ENCODE measurements at regions not wholly inside any gene's neighbourhood (a gene's known extent, or its start where the extent isn't known, plus 50 kb on each side); places are given as distances from the start of the nearest gene placed in this dataset.

DNA sequence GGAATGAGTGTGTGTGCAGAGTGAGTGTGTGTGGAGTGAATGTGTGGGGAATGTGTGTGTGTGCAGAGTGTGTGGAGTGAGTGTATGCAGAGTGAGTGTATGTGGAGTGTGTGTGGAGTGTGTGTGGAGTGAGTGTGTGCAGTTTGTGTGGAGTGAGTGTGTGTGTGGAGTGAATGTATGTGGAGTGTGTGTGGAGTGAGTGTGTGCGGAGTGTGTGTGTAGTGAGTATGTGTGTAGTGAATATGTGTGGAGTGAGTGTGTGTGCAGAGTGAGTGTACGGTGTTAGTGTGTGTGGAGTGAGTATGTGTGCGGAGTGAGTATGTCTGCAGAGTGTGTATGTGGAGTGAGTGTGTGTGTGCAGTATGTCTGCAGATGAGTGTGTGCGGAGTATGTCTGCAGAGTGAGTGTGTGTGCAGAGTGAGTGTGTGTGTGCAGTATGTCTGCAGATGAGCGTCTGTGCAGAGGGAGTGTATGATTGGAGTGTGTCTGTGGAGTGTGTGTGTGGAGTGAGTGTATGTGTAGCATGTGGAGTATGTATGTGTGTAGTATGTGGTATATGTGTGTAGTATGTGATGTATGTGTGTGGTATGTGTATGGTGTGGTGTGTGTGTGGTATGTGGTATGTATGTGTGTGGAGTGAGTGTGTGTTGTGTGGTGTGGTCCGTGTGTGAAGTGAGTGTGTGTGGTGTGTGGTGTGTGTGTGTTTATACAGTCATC lies 59.7 kb upstream of the CLDN14 start:
- TF ChIP-seq, protein P1, sequence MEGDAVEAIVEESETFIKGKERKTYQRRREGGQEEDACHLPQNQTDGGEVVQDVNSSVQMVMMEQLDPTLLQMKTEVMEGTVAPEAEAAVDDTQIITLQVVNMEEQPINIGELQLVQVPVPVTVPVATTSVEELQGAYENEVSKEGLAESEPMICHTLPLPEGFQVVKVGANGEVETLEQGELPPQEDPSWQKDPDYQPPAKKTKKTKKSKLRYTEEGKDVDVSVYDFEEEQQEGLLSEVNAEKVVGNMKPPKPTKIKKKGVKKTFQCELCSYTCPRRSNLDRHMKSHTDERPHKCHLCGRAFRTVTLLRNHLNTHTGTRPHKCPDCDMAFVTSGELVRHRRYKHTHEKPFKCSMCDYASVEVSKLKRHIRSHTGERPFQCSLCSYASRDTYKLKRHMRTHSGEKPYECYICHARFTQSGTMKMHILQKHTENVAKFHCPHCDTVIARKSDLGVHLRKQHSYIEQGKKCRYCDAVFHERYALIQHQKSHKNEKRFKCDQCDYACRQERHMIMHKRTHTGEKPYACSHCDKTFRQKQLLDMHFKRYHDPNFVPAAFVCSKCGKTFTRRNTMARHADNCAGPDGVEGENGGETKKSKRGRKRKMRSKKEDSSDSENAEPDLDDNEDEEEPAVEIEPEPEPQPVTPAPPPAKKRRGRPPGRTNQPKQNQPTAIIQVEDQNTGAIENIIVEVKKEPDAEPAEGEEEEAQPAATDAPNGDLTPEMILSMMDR (conservative IDR thresholded peaks at IDR 0.05; ENCODE audit: low read length) = no peak
- TF ChIP-seq EZH2phosphoT487 (IDR thresholded peaks at IDR 0.05; ENCODE audit: borderline replicate concordance, low read depth, low read length) = no peak

Data from OCI-LY7 (cell line).